K562 (cell line): ENCODE measurements at regions not wholly inside any gene's neighbourhood (a gene's known extent, or its start where the extent isn't known, plus 50 kb on each side); places are given as distances from the start of the nearest gene placed in this dataset.

ENCODE experiments used
- ATAC-seq: fragments of 200-7000 bp; cut with Tn5 transposase; 3 replicates; pipeline ENCODE4 v1.9.1; 2020; ENCODE audit warnings: moderate library complexity
- BruUV-seq: library from RNA; stranded (reverse); fragments of 400-500 nt; replicated peaks from 2 replicates; lab custom pipeline; 2021; lab: Mats Ljungman, UMichigan
- CTCF ChIA-PET: fragments of 300-600 bp; formaldehyde crosslinking; extraction: SDS; loops from one replicate; lab custom pipeline; 2021; ENCODE audit warnings: low intra/inter-chr PET ratio; lab: Yijun Ruan, JAX
- POLR2A ChIA-PET: fragments of 300-600, 350-650 bp; sonication (Branson Sonifier 250); formaldehyde crosslinking; extraction: SDS; loops from one replicate; lab custom pipeline; 2021; ENCODE audit warnings: antibody characterized with exemption, inconsistent platforms; lab: Yijun Ruan, JAX
- DNase-seq, 4 experiments: peaks; one replicate each; pipeline versions ENCODE4 v3.0.0 to v3.0.0-alpha.2; 2011 to 2018; ENCODE audit warnings: low spot score in 3 of 4, mixed read lengths in 3 of 4; ENCODE audit errors: extremely low read depth in 1 of 4
- FAIRE-seq: peaks from 2 replicates; lab custom pipeline; 2011; peaks lifted over from hg19 to GRCh38; lab: Jason Lieb, UNC
- H2AFZ ChIP-seq: 2 replicates; pipeline ENCODE4 v1.6.0; 2011; ENCODE audit warnings: low read depth, low read length, control low read depth, inconsistent platforms
- H3K27ac ChIP-seq: fragments of 200-600 bp; 3 replicates; pipeline ENCODE4 v1.8.0; 2011; ENCODE audit warnings: low read depth, mild to moderate bottlenecking, control low read depth, inconsistent platforms, low read length, moderate library complexity, mixed read lengths; ENCODE audit errors: extremely low read depth
- H3K27me3 ChIP-seq, 2 experiments: fragments of 300-600 bp in 1 of 2; 2 replicates in 1 of 2; 3 replicates in 1 of 2; pipeline versions ENCODE4 v1.6.0 to v1.8.0; 2011; ENCODE audit warnings: inconsistent platforms in 2 of 2, low read length in 2 of 2, mild to moderate bottlenecking in 1 of 2, mixed read lengths in 1 of 2, moderate library complexity in 1 of 2; ENCODE audit not compliant: control insufficient read depth in 2 of 2, insufficient read depth in 2 of 2
- H3K36me3 ChIP-seq: fragments of 300-600 bp; 3 replicates; pipeline ENCODE4 v1.8.0; 2011; ENCODE audit warnings: mild to moderate bottlenecking, low read length, inconsistent platforms; ENCODE audit not compliant: control insufficient read depth, insufficient read depth
- H3K4me1 ChIP-seq, 2 experiments: fragments of 200-600 bp in 1 of 2; replicated peaks in 1 of 2; 2 replicates in 1 of 2; 3 replicates in 1 of 2; pipeline versions ENCODE4 v1.5.1 to v1.8.0; 2011; ENCODE audit warnings: inconsistent platforms in 2 of 2, low read length in 2 of 2, mild to moderate bottlenecking in 1 of 2, mixed read lengths in 1 of 2, moderate library complexity in 1 of 2; ENCODE audit not compliant: control insufficient read depth in 2 of 2, insufficient read depth in 2 of 2
- H3K4me2 ChIP-seq: 2 replicates; pipeline ENCODE4 v1.6.1; 2011; ENCODE audit warnings: low read length, control low read depth, inconsistent platforms, mixed read lengths; ENCODE audit not compliant: insufficient read depth
- H3K4me3 ChIP-seq: fragments of 200-600 bp; sonication (generic), shearing (Covaris generic); 2 replicates; pipeline ENCODE4 v1.5.1; 2016; ENCODE audit warnings: control low read depth, inconsistent platforms
- H3K79me2 ChIP-seq: fragments of 200-600 bp; 3 replicates; pipeline ENCODE4 v1.8.0; 2011; ENCODE audit warnings: low read length, inconsistent platforms; ENCODE audit not compliant: control insufficient read depth, insufficient read depth
- H3K9ac ChIP-seq, 2 experiments: 2 replicates each; pipeline versions ENCODE4 v1.6.0 to v1.6.1; 2011; ENCODE audit warnings: low read depth in 2 of 2, low read length in 2 of 2, control low read depth in 1 of 2, inconsistent platforms in 1 of 2, mild to moderate bottlenecking in 1 of 2, mixed read lengths in 1 of 2; ENCODE audit not compliant: insufficient read depth in 1 of 2
- H3K9me1 ChIP-seq: one replicate; pipeline ENCODE4 v1.6.0; 2011; ENCODE audit warnings: inconsistent platforms, mild to moderate bottlenecking, low read length, moderate library complexity; ENCODE audit not compliant: control insufficient read depth, insufficient read depth
- H3K9me3 ChIP-seq: replicated peaks from 2 replicates; pipeline ENCODE4 v1.5.1; 2011; ENCODE audit warnings: low read depth, low read length, inconsistent platforms; ENCODE audit not compliant: control insufficient read depth, insufficient read depth
- H4K20me1 ChIP-seq: replicated peaks from 2 replicates; pipeline ENCODE4 v1.6.1; 2011; ENCODE audit warnings: low read length, inconsistent platforms, mixed read lengths; ENCODE audit not compliant: control insufficient read depth, insufficient read depth
- POLR2A ChIP-seq: fragments of 450-650 bp; conservative IDR thresholded peaks from 2 replicates; pipeline ENCODE4 v1.6.1; 2016
- ZNF184 ChIP-seq: sonication (generic); formaldehyde crosslinking; IDR thresholded peaks from 2 replicates; pipeline ENCODE4 v1.5.0; 2020; ENCODE audit warnings: missing genetic modification reagents
- WGBS: fragments of 100-300 bp; shearing (Covaris generic); methylation state at CpG from one replicate; pipeline ENCODE4 v1.1.6; 2016; ENCODE audit warnings: low coverage, mixed read lengths; ENCODE audit not compliant: insufficient coverage; ENCODE audit errors: missing lambda C conversion rate; 5-methylcytosine and 5-hydroxymethylcytosine counted together
- in situ Hi-C: fragments of 300-500 bp; cut with MboI; formaldehyde crosslinking; loops from 4 replicates; pipeline ENCODE4 v1.15.0; 2018; ENCODE audit warnings: inconsistent platforms, mixed read lengths
- intact Hi-C: fragments of 100-400 bp; cut with micrococcal nuclease; formaldehyde crosslinking; loops from 2 replicates; pipeline ENCODE4 v1.14.2; 2022
- TF ChIP-seq, protein P1 (sequence below): fragments of 250-450 bp; sonication (Bioruptor Pico); IDR thresholded peaks from 2 replicates; pipeline ENCODE4 v1.8.0; 2021; ENCODE audit warnings: mild to moderate bottlenecking, moderate library complexity
- TF ChIP-seq, protein P2 (sequence below), 2 experiments: fragments of 450-650 bp in 1 of 2; sonication (generic) in 1 of 2; formaldehyde crosslinking in 1 of 2; IDR thresholded peaks; 2 replicates each; pipeline versions ENCODE4 v1.7.1 to v1.9.0; 2016 to 2022; ENCODE audit warnings: inconsistent platforms in 1 of 2, mild to moderate bottlenecking in 1 of 2, missing genetic modification reagents in 1 of 2
- TF ChIP-seq, protein P3 (sequence below): sonication (generic); formaldehyde crosslinking; IDR thresholded peaks from 2 replicates; pipeline ENCODE4 v1.8.1; 2023; ENCODE audit warnings: mild to moderate bottlenecking, missing genetic modification reagents

DNA sequence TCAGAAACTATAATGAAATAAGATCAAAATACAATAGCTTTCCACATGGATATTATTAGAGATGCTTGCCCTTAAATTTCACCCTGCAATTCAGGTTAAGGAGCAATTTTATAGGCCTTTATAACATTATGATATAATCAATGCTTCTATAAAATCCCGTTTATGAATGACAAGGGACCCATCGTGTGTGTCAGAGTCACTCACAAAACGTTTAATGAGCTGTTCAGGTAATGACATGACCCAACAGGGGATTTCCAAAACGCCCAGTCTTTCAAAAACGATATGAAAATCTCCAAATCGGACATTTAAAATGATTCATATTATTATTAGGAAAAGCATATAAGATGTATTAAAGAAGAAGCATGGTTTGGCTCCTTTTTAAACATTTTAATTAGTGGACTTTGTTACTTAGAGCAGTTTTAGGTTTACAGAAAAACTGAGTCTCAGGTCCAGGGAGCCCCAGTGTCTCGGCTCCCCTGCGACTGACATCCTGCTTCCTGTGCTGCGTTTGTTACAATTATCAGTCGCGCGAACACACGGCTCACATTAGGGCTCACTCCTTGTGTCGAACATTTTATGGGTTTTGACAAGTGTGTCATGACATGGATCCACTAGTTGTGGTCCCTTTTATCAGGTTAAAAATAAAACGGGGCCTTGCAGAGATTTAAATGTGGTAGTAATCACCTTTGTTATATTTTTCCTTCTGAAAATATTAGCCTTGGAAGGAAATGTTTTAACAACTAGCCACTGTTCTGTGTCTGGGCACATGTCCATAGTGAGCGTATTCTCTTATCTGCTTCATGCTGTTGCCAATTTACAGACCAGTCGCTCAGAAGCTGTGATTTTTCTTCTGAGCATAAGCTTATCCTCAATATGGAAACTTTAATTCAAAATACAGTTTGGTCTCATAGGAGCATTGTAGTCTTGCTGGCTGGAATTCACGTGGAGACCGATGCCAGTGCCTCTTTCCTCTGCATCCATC is 52.0 kb upstream of the POFUT2 start:
- DNase-seq (no peak), ATAC-seq (no peak), FAIRE-seq (peak; percentile 48)
- in situ Hi-C loops, result no loop called here
- 2% methylated on average over 18 of the region's 19 CpGs for WGBS
- Histone ChIP-seq H3K27ac (no peak overlapping the region), H3K4me2 (no peak overlapping the region), H3K27me3 (peaks cover 39 to 78% of the 10 kb centered on the region in 2 experiments), H3K9me3 (no peaks in the 10 kb centered on the region), H3K9me1 (no peaks in the 10 kb centered on the region), H3K79me2 (no peaks in the 10 kb centered on the region), H3K4me3 (no peak overlapping the region), H3K36me3 (no peaks in the 10 kb centered on the region), H2AFZ (no peak overlapping the region), H3K9ac (no peak overlapping the region), H4K20me1 (no peaks in the 10 kb centered on the region; the same call in 1 of the 2 replicates), H3K4me1 (peaks cover 0 to 15% of the 10 kb centered on the region in 2 experiments; a peak in 1 of 5 replicates)
- BruUV-seq, result no TSS peak
- TF ChIP-seq, protein P1, sequence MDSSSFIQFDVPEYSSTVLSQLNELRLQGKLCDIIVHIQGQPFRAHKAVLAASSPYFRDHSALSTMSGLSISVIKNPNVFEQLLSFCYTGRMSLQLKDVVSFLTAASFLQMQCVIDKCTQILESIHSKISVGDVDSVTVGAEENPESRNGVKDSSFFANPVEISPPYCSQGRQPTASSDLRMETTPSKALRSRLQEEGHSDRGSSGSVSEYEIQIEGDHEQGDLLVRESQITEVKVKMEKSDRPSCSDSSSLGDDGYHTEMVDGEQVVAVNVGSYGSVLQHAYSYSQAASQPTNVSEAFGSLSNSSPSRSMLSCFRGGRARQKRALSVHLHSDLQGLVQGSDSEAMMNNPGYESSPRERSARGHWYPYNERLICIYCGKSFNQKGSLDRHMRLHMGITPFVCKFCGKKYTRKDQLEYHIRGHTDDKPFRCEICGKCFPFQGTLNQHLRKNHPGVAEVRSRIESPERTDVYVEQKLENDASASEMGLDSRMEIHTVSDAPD (CRISPR knock-in tag), result no peak
- TF ChIP-seq, protein P2, sequence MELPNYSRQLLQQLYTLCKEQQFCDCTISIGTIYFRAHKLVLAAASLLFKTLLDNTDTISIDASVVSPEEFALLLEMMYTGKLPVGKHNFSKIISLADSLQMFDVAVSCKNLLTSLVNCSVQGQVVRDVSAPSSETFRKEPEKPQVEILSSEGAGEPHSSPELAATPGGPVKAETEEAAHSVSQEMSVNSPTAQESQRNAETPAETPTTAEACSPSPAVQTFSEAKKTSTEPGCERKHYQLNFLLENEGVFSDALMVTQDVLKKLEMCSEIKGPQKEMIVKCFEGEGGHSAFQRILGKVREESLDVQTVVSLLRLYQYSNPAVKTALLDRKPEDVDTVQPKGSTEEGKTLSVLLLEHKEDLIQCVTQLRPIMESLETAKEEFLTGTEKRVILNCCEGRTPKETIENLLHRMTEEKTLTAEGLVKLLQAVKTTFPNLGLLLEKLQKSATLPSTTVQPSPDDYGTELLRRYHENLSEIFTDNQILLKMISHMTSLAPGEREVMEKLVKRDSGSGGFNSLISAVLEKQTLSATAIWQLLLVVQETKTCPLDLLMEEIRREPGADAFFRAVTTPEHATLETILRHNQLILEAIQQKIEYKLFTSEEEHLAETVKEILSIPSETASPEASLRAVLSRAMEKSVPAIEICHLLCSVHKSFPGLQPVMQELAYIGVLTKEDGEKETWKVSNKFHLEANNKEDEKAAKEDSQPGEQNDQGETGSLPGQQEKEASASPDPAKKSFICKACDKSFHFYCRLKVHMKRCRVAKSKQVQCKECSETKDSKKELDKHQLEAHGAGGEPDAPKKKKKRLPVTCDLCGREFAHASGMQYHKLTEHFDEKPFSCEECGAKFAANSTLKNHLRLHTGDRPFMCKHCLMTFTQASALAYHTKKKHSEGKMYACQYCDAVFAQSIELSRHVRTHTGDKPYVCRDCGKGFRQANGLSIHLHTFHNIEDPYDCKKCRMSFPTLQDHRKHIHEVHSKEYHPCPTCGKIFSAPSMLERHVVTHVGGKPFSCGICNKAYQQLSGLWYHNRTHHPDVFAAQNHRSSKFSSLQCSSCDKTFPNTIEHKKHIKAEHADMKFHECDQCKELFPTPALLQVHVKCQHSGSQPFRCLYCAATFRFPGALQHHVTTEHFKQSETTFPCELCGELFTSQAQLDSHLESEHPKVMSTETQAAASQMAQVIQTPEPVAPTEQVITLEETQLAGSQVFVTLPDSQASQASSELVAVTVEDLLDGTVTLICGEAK (IDR thresholded peaks at IDR 0.05), result no peak
- TF ChIP-seq, protein P2 (CRISPR knock-in tag; IDR thresholded peaks at IDR 0.05), result no peak
- TF ChIP-seq, protein P3, sequence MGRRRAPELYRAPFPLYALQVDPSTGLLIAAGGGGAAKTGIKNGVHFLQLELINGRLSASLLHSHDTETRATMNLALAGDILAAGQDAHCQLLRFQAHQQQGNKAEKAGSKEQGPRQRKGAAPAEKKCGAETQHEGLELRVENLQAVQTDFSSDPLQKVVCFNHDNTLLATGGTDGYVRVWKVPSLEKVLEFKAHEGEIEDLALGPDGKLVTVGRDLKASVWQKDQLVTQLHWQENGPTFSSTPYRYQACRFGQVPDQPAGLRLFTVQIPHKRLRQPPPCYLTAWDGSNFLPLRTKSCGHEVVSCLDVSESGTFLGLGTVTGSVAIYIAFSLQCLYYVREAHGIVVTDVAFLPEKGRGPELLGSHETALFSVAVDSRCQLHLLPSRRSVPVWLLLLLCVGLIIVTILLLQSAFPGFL (CRISPR knock-in tag), result no peak
- TF ChIP-seq POLR2A (no peak), ZNF184 (no peak)
- intact Hi-C loops, result no loop called here
- ChIA-PET POLR2A (interaction anchor here (0.6 to 1.5 kb wide), 4 partner anchors 14 to 131 kb away, joined by 3 to 6 read pairs (median 4); no protein-coding TSS in a partner anchor), CTCF (no interaction called here)
